Ishikawa (cell line): ENCODE measurements at regions not wholly inside any gene's neighbourhood (a gene's known extent, or its start where the extent isn't known, plus 50 kb on each side); places are given as distances from the start of the nearest gene placed in this dataset.

Source experiments
- CEBPB ChIP-seq: IDR thresholded peaks from 2 replicates; pipeline ENCODE4 v1.6.1; 2012
- CREB1 ChIP-seq: IDR thresholded peaks from 2 replicates; pipeline ENCODE4 v1.6.1; 2012; ENCODE audit warnings: low read depth
- EGR1 ChIP-seq: IDR thresholded peaks from 2 replicates; pipeline ENCODE4 v1.6.1; 2012
- EP300 ChIP-seq: IDR thresholded peaks from 2 replicates; pipeline ENCODE4 v1.6.1; 2012; ENCODE audit warnings: borderline replicate concordance
- FOXM1 ChIP-seq: IDR thresholded peaks from 2 replicates; pipeline ENCODE4 v1.6.1; 2012; ENCODE audit warnings: low read depth, borderline replicate concordance
- MAX ChIP-seq: IDR thresholded peaks from 2 replicates; pipeline ENCODE4 v1.6.1; 2012
- NFIC ChIP-seq: IDR thresholded peaks from 2 replicates; pipeline ENCODE4 v1.6.1; 2012
- RAD21 ChIP-seq: IDR thresholded peaks from 2 replicates; pipeline ENCODE4 v1.6.1; 2012; ENCODE audit warnings: low read depth
- TAF1 ChIP-seq: IDR thresholded peaks from 2 replicates; pipeline ENCODE4 v1.6.1; 2012; ENCODE audit warnings: low read depth, mild to moderate bottlenecking
- TCF12 ChIP-seq: IDR thresholded peaks from 2 replicates; pipeline ENCODE4 v1.6.1; 2012; ENCODE audit warnings: low read depth
- TEAD4 ChIP-seq: IDR thresholded peaks from 2 replicates; pipeline ENCODE4 v1.6.1; 2012
- YY1 ChIP-seq: IDR thresholded peaks from 2 replicates; pipeline ENCODE4 v1.6.1; 2012; ENCODE audit warnings: low read depth
- ZBTB7A ChIP-seq: IDR thresholded peaks from 2 replicates; pipeline ENCODE4 v1.6.1; 2012; ENCODE audit warnings: low read depth
- TF ChIP-seq, protein P1 (sequence below): IDR thresholded peaks from 2 replicates; pipeline ENCODE4 v1.6.1; 2012; ENCODE audit warnings: low read depth, mild to moderate bottlenecking
- TF ChIP-seq, protein P2 (sequence below): IDR thresholded peaks from 2 replicates; pipeline ENCODE4 v1.6.1; 2012

DNA sequence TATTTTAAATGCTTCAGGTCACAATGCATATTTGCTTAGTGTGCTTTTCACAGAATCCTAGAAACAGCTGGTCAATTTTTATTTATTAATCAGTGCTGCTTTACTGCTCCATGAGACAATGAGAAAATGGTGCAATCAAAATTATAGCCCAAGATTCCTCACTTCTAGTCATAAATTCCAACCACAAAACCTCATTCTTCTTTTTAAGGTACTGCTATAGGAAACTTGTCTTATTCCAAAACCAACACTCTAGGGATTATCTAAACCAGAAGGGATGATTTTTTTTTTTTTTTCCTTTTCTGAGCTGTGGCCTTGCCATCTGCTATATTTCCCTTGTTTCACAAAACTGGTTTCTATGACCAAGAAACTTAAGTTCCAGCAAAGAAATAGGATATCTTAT lies 64.0 kb upstream of the SEMA3A start:
- TF ChIP-seq FOXM1 (no peak), TEAD4 (0 out of 2 replicates have a peak, but pooled peaks have one; percentile 40), TAF1 (no peak), TCF12 (peak; percentile 62; the same call in 1 of the 2 replicates), EGR1 (no peak), RAD21 (no peak), CEBPB (no peak), NFIC (no peak), ZBTB7A (no peak), YY1 (no peak), EP300 (peak; percentile 56; the same call in 1 of the 2 replicates), CREB1 (no peak), MAX (no peak)
- TF ChIP-seq, protein P1, sequence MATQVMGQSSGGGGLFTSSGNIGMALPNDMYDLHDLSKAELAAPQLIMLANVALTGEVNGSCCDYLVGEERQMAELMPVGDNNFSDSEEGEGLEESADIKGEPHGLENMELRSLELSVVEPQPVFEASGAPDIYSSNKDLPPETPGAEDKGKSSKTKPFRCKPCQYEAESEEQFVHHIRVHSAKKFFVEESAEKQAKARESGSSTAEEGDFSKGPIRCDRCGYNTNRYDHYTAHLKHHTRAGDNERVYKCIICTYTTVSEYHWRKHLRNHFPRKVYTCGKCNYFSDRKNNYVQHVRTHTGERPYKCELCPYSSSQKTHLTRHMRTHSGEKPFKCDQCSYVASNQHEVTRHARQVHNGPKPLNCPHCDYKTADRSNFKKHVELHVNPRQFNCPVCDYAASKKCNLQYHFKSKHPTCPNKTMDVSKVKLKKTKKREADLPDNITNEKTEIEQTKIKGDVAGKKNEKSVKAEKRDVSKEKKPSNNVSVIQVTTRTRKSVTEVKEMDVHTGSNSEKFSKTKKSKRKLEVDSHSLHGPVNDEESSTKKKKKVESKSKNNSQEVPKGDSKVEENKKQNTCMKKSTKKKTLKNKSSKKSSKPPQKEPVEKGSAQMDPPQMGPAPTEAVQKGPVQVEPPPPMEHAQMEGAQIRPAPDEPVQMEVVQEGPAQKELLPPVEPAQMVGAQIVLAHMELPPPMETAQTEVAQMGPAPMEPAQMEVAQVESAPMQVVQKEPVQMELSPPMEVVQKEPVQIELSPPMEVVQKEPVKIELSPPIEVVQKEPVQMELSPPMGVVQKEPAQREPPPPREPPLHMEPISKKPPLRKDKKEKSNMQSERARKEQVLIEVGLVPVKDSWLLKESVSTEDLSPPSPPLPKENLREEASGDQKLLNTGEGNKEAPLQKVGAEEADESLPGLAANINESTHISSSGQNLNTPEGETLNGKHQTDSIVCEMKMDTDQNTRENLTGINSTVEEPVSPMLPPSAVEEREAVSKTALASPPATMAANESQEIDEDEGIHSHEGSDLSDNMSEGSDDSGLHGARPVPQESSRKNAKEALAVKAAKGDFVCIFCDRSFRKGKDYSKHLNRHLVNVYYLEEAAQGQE: no peak
- TF ChIP-seq, protein P2, sequence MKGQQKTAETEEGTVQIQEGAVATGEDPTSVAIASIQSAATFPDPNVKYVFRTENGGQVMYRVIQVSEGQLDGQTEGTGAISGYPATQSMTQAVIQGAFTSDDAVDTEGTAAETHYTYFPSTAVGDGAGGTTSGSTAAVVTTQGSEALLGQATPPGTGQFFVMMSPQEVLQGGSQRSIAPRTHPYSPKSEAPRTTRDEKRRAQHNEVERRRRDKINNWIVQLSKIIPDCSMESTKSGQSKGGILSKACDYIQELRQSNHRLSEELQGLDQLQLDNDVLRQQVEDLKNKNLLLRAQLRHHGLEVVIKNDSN: no peak

DNA sequence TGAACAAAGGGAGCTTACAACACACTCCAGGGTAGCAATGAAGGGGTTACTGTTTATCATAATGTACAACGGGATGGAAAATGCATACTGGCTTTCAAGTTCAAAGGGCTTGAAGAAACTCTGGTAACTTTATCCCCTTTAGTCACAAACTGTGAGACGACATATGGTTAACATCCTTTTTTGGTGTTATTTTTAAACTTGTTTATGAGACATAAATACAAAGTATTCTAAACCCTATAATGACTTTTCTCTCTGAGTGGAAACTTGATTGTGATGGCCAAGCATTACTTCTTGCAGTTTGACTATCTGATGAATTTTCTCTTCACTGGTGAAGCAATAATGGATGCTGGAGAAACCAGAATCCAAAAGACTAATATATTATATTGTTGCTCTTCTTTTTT lies 62.0 kb upstream of the SEMA3A start:
- TF ChIP-seq YY1: no peak
- no peak for TF ChIP-seq MAX
- no peak for TF ChIP-seq TEAD4
- TF ChIP-seq, protein P2: no peak
- no peak for TF ChIP-seq CEBPB
- no peak for TF ChIP-seq TAF1
- no peak for TF ChIP-seq ZBTB7A

GRCh38 chr7:84251277-84251781 lies 56.7 kb upstream of the SEMA3A start:
- TF ChIP-seq CREB1 (no peak), EGR1 (no peak), MAX (peak; percentile 85), RAD21 (peak; percentile 1; the same call in 1 of the 2 replicates), EP300 (peak; percentile 74), TCF12 (peak; percentile 77), NFIC (peak; percentile 71; the same call in 1 of the 2 replicates), TEAD4 (peak; percentile 79), CEBPB (peak; percentile 6; the same call in 1 of the 2 replicates), FOXM1 (peak; percentile 74)
- TF ChIP-seq, protein P2: no peak

- no peak for TF ChIP-seq CREB1
- no peak for TF ChIP-seq MAX
- TF ChIP-seq ZBTB7A: no peak
- TF ChIP-seq TCF12: 0 out of 2 replicates have a peak, but pooled peaks have one; percentile 18
- TF ChIP-seq NFIC: peak; percentile 72
Observed at GRCh38 chr7:84250452-84250851, 55.9 kb upstream of the SEMA3A start.

GRCh38 chr7:84249656-84250055 lies 55.1 kb upstream of the SEMA3A start:
- no peak for TF ChIP-seq EP300

DNA sequence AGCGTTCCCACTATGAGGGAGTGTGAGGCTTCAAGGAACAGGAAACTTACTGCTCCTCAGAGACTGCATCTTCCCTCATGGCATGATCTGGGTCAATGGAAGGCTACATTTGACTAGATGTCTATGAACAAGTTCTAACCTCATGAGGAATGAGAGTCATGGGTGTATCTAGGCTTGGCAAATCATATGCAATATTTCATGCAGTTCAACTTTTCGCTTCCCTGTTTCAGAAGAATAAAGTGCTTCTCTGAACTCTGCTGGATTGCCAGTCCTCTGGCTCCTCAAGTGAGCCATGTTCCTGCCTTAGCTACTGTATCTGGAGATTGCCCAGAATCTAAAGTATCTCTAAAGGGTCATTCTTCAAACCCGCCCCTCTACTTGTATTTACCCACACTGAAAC lies 54.3 kb upstream of the SEMA3A start:
- TF ChIP-seq, protein P2: no peak
- TF ChIP-seq TAF1 (no peak), CEBPB (no peak), TEAD4 (no peak), EGR1 (no peak), NFIC (no peak), RAD21 (no peak), ZBTB7A (no peak), YY1 (no peak), FOXM1 (no peak), TCF12 (no peak), MAX (no peak), EP300 (no peak), CREB1 (no peak)
- TF ChIP-seq, protein P1: no peak
